GM12801 (cell line): ENCODE measurements at regions not wholly inside any gene's neighbourhood (a gene's known extent, or its start where the extent isn't known, plus 50 kb on each side); places are given as distances from the start of the nearest gene placed in this dataset.

Experiments
- TF ChIP-seq, protein P1 (sequence below): IDR thresholded peaks from one replicate; pipeline ENCODE4 v1.5.1; 2011; ENCODE audit warnings: control low read depth; ENCODE audit not compliant: insufficient read length; ENCODE audit errors: extremely low read depth

DNA sequence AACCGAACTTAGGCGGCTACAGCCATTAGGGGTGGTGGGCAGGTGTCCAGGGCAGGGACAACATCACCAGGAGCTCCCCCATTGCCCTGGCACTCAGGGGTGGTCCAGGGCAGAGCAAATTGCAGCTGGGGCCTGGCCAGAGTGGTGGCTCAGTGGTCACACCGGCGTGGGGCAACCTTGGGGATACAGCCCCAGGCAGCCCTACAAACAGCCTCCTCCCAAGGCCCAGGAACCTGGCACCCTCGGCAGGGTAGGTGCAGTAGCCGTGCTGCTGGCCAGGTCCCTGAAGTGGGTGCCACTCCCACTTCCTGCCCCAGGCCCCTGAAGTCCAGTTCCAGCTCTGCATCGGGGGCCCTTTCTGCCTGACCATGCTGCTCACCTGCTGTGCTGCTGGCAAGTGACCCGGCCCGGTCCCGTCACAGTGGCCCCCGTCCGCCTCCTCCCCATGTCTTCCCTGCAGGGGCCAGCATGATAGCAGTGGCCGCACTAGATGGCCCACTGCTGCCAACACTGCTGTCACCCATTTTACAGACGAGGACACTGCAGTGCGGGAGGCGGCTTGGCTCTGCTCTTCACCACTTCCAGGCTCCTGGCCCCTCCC is 712.8 kb downstream of the MATN1 start:
- TF ChIP-seq, protein P1, sequence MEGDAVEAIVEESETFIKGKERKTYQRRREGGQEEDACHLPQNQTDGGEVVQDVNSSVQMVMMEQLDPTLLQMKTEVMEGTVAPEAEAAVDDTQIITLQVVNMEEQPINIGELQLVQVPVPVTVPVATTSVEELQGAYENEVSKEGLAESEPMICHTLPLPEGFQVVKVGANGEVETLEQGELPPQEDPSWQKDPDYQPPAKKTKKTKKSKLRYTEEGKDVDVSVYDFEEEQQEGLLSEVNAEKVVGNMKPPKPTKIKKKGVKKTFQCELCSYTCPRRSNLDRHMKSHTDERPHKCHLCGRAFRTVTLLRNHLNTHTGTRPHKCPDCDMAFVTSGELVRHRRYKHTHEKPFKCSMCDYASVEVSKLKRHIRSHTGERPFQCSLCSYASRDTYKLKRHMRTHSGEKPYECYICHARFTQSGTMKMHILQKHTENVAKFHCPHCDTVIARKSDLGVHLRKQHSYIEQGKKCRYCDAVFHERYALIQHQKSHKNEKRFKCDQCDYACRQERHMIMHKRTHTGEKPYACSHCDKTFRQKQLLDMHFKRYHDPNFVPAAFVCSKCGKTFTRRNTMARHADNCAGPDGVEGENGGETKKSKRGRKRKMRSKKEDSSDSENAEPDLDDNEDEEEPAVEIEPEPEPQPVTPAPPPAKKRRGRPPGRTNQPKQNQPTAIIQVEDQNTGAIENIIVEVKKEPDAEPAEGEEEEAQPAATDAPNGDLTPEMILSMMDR = no peak

DNA sequence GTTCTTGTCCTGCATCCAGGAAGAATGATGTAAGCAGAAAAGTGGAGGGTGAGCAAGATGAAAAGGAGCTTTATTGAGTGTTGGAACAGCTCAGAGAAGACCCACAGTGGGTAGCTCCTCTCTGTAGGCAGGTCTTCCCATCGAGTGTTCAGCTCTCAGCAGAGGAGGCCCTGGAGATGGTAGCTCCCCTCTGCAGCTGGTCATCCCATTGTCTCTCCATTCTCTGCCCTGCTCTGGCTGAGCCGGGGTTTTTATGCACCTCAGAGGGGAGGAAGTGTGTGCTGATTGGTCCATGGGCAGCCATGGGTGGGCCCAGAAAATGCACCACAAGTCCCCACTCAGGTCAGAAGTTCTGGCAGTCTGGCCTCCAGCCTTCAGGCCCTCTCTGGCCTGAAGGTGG is 713.7 kb downstream of the MATN1 start:
- TF ChIP-seq, protein P1 = no peak

DNA sequence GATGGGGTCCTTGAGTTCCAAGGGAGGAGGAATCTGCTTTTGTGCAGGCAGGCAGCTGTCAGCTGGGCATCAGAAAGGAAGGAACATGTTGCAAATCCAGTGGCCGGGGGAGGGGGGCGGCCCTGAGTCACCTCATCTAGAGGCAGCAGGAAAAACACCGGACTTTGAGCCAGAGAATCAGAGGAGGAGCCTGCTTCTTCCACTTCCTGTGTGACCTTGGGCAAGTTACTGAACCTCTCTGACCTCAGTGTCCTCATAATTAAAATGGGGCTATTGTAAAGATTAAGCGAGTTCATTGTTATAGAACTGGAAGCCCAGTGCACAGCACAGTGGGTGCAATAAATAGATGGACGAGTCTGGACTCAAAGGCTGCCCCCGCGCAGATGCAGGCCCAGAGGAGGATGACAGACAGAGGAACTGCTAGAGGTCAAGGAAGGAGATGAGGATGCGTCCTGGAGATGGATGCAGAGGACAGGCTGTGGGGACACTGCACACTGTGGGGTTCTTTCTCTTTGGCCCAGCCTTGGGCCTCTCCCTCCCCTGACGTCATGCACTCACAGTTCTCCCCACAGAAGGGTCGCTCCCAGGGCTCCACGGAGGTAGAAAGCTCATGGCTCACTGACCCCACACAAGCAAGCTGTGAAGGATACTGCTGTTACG is 714.3 kb downstream of the MATN1 start:
- TF ChIP-seq, protein P1 = no peak

DNA sequence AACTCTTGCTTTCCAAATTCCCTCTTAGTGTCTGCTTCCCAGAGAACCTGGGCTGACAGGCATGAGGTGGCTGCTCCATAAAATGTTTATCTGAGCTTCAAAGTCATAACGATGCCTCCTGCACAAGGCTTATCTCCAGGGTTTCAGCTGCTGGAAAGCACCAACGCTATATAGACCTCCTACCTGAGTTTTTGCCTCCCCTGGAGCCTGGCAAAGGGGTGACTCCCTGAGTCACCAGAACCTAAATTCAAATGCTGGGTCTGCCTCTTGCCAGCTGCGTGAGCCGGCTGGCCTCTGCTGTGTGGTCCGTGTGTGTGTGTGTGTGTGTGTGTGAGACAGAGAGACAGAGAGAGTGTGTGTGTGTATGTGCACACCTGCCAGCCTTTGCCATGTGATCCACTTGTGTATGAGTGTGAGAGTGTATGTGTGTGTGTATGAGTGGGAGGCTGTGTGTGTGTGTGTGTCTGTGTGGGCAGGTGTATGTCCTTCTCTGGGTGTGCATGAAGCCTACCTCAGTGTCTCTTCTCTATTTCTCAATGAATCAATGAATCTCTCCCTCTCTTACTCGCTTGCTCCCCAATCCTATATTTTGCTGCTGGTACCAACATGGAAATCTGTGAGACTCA is 714.9 kb downstream of the MATN1 start:
- TF ChIP-seq, protein P1 = no peak

DNA sequence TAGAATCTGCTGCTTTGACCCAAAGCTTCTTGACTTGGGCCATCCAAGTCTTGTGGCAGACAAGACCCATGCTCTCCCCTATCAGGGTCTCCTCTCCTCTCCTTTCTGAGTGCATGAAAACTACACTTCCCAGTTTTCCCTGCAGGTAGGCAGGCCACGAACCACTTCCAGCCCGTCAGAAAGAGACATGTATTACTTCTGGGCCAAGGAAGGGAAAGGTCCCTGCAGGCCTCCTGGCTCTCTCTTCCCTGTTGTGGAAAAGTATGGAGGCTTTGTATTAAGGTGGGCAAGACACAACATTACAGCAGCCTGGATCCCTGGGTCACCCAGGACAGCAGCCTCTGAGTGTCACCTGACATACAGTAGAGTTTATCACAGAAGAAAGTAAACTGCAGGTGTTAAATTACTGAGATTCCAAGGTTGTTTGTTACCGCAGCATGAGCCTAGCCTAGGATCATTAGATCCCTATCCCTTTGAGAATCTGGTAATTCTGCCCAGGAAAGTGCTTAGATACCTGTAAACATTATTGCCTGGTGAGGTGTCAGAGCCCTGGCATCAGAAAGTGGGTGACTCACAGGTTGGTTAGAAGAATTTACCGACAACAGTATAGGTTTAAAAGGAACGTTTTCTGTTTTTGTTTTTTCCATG is 717.3 kb downstream of the MATN1 start:
- TF ChIP-seq, protein P1 = no peak

DNA sequence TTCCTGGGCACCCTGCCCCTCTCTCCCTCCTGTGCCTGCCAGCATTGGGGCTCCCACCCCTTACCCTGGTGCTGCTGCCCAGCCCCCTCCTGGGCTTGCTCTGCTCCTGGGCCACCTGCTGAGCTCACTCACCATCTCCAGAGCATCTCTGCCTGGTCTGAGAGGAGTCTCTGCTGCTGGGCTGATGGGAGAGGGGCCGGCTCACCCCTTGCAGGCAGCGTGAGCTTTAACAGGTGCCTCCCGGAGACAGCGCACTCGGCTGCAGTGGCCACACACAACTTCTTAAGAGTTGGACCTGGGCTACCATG is 721.7 kb downstream of the MATN1 start:
- TF ChIP-seq, protein P1 = no peak

DNA sequence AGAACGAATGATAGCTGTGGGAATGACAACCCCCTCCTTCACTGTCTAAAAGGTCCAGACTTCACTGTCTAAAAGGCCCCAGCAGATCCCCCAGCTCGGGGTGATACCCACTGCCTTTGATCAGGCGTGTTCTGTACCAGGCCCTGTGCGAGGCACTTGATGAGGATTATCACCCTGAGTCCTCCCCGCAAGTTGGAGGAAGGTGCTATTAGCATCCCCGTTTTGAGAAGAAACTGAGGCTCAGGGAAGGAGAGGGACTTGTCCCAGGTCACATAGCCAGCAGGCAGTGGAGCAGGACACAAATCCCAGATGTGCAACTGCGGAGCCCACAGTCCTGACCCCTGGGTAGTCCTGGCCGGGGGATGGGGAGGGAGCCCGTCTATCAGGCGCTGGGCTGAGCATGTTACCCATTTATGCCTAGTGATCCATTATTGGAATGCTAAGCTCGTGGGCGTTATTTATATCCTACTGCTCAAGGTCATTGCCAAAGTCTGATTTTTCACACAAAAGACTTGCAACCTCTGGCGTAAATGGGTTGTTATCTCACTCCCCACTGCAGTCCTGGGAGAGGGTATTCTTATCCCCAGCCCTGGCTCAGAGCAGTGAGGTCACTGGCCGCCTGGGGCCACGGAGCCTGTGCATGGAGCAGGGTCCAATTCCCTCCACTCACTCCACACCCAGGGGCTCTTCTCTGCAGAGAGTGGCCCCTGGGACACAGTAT is 722.2 kb downstream of the MATN1 start:
- TF ChIP-seq, protein P1 = no peak
